Mucosa of descending colon (tissue), 3 donors: ENCODE measurements at regions not wholly inside any gene's neighbourhood (a gene's known extent, or its start where the extent isn't known, plus 50 kb on each side); places are given as distances from the start of the nearest gene placed in this dataset.

Experiments used
- ATAC-seq: fragments of 200-7000 bp; cut with Tn5 transposase; one replicate; pipeline ENCODE4 v1.9.1; 2020; ENCODE audit warnings: mild to moderate bottlenecking, moderate library complexity
- DNase-seq, 3 donors: peaks; one replicate each; pipeline ENCODE4 v3.0.0-alpha.2; 2020
- H3K36me3 ChIP-seq: fragments of 200-600 bp; one replicate; pipeline ENCODE4 v1.8.0; 2021; ENCODE audit warnings: low read depth, mild to moderate bottlenecking
- H3K4me1 ChIP-seq: fragments of 200-600 bp; one replicate; pipeline ENCODE4 v1.8.0; 2021; ENCODE audit warnings: low read depth, mild to moderate bottlenecking
- H3K4me3 ChIP-seq: fragments of 200-600 bp; one replicate; pipeline ENCODE4 v1.8.0; 2021; ENCODE audit warnings: mild to moderate bottlenecking
- H3K9me3 ChIP-seq: fragments of 200-600 bp; one replicate; pipeline ENCODE4 v1.8.0; 2021; ENCODE audit warnings: mild to moderate bottlenecking
- CTCF ChIP-seq: fragments of 200-600 bp; IDR thresholded peaks from one replicate; pipeline ENCODE4 v1.8.0; 2022; ENCODE audit warnings: antibody characterized with exemption, mild to moderate bottlenecking
- intact Hi-C, 2 donors: fragments of 100-400 bp; cut with DNase I in 1 of 2; cut with micrococcal nuclease in 1 of 2; formaldehyde crosslinking; loops; one replicate each; pipeline versions ENCODE4 v1.11.0 to v1.11.1; 2022; cut with DNase I, micrococcal nuclease
- donor health status: DM: no; HTN: no; CAD: no; lungs with moderate emphysema.
- donor health status: DM: no; HTN: no; CAD: no.
- donor health status: DM: no; HTN: yes; CAD: no.

GRCh38 chr22:48688366-48688765 is 1139.3 kb downstream of the BRD1 start:
- Histone ChIP-seq H3K36me3 (no peaks in the 10 kb centered on the region), H3K4me1 (no peaks in the 10 kb centered on the region), H3K4me3 (no peak overlapping the region), H3K9me3 (no peaks in the 10 kb centered on the region)
- TF ChIP-seq CTCF, result no peak
- intact Hi-C loops, result no loop called here
- no peak for DNase-seq
- ATAC-seq, result no peak

GRCh38 chr22:48687606-48688005 is 1140.1 kb downstream of the BRD1 start:
- Histone ChIP-seq H3K4me3 (no peak overlapping the region), H3K9me3 (no peaks in the 10 kb centered on the region), H3K4me1 (no peaks in the 10 kb centered on the region), H3K36me3 (no peaks in the 10 kb centered on the region)
- DNase-seq, result peak in 1 of 3 donors; percentile 22
- no peak for ATAC-seq
- intact Hi-C loops, result no loop called here
- TF ChIP-seq CTCF, result no peak

- Histone ChIP-seq H3K9me3 (no peaks in the 10 kb centered on the region), H3K36me3 (no peaks in the 10 kb centered on the region), H3K4me3 (no peak overlapping the region), H3K4me1 (no peaks in the 10 kb centered on the region)
- ATAC-seq, result no peak
- no peak for TF ChIP-seq CTCF
- no peak for DNase-seq
- intact Hi-C loops, result no loop called here
These were observed 1140.9 kb downstream of the BRD1 start for GRCh38 chr22:48686694-48687302.

- no peaks in the 10 kb centered on the region for H3K36me3 ChIP-seq
- H3K4me1 ChIP-seq, result no peaks in the 10 kb centered on the region
- intact Hi-C loops, result no loop called here
- ATAC-seq, result no peak
- H3K9me3 ChIP-seq, result no peaks in the 10 kb centered on the region
- H3K4me3 ChIP-seq, result no peak overlapping the region
- no peak for TF ChIP-seq CTCF
- DNase-seq, result peak in 1 of 3 donors; percentile 22
These were observed 1141.9 kb downstream of the BRD1 start for GRCh38 chr22:48685767-48686166.

GRCh38 chr22:48683640-48684039 is 1144.0 kb downstream of the BRD1 start:
- no peaks in the 10 kb centered on the region for H3K36me3 ChIP-seq
- H3K9me3 ChIP-seq, result no peaks in the 10 kb centered on the region
- DNase-seq, result no peak
- TF ChIP-seq CTCF, result no peak
- intact Hi-C loops, result no loop called here
- no peaks in the 10 kb centered on the region for H3K4me1 ChIP-seq
- ATAC-seq, result no peak
- no peak overlapping the region for H3K4me3 ChIP-seq

- Histone ChIP-seq H3K36me3 (no peaks in the 10 kb centered on the region), H3K4me1 (no peaks in the 10 kb centered on the region), H3K4me3 (no peak overlapping the region), H3K9me3 (no peaks in the 10 kb centered on the region)
- DNase-seq, result no peak
- TF ChIP-seq CTCF, result no peak
- ATAC-seq, result no peak
- intact Hi-C loops, result no loop called here
These were observed 1145.2 kb downstream of the BRD1 start for GRCh38 chr22:48682504-48682903.
